ENCODE measurements at regions not wholly inside any gene's neighbourhood (a gene's known extent, or its start where the extent isn't known, plus 50 kb on each side); places are given as distances from the start of the nearest gene placed in this dataset.

DNA sequence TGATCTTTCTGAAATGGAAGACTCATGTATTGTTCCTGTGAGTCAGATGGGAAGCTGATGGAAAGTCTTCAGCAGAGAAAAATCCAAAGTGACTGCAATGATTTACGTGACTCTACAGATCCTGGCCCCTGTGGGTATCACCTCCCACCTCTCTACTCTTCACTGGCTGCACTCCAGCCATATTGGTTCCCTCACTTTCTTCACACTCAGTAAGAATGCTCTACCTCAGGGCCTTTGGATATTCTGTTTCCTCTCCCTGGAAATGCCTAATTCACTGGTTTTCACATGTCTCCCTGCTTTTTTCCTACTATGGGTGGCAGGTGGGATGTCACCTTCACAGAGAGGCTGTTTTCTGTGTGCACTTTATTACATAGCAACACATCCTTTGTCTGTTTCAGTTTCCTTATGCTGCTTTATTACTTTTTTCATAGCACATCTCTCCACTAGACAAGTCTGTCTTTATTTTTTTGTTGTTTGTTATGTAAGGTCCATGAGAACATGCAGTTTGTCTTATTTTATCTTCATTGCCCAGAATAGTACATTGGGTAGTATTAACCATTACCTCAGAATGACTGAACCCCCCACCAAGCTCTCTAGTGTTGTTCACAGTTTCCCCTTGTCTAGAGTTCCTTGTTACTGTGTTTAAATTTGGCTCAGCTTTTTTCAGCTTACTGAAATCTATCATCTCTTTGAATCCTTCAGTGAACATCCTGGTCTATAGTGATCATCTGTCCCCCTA is 57.6 kb upstream of the CLNK start:
- Histone ChIP-seq H3K4me1 (replicated peaks in 1 of 2; ENCODE audit: control insufficient read depth in 2 of 2, insufficient read depth in 2 of 2, low read length in 2 of 2) (no peaks in the 10 kb centered on the region), H3K79me2 (ENCODE audit: control insufficient read depth, insufficient read depth, low read length) (no peaks in the 10 kb centered on the region), H3K4me2 (ENCODE audit: insufficient read depth, low read length) (no peak overlapping the region), H3K27me3 (ENCODE audit: control insufficient read depth in 2 of 2, insufficient read depth in 2 of 2, low read length in 2 of 2) (no peaks in the 10 kb centered on the region), H3K36me3 (ENCODE audit: control insufficient read depth, insufficient read depth, low read length) (no peaks in the 10 kb centered on the region), H4K20me1 (replicated peaks; ENCODE audit: control insufficient read depth, insufficient read depth, low read length) (no peaks in the 10 kb centered on the region), H3K27ac (ENCODE audit: extremely low read depth, low read depth, low read length) (no peak overlapping the region), H3K9me3 (replicated peaks; ENCODE audit: control insufficient read depth, insufficient read depth, low read depth, low read length) (no peaks in the 10 kb centered on the region), H3K9me1 (ENCODE audit: control insufficient read depth, insufficient read depth, low read length) (no peaks in the 10 kb centered on the region), H2AFZ (ENCODE audit: low read depth, low read length) (no peak overlapping the region), H3K9ac (ENCODE audit: insufficient read depth in 1 of 2, low read depth in 2 of 2, low read length in 2 of 2) (no peak overlapping the region), H3K4me3 (no peak overlapping the region)
- WGBS (ENCODE audit: insufficient coverage, low coverage, missing lambda C conversion rate): 0% methylated on average over 1 of the region's 1 CpG
- ATAC-seq: no peak
- ChIA-PET CTCF (ENCODE audit: low intra/inter-chr PET ratio) (no interaction called here), POLR2A (no interaction called here)
- in situ Hi-C loops (cut with MboI): no loop called here
- intact Hi-C loops (cut with micrococcal nuclease): no loop called here
- FAIRE-seq: no peak
- DNase-seq (ENCODE audit: extremely low read depth in 1 of 4, low spot score in 3 of 4): no peak
- no TSS peak for BruUV-seq (replicated peaks)
- TF ChIP-seq MEF2A (IDR thresholded peaks at IDR 0.05; ENCODE audit: control insufficient read depth, low read depth, low read length) (no peak), CEBPG (CRISPR knock-in tag; IDR thresholded peaks at IDR 0.05) (no peak), CEBPG (tag; conservative IDR thresholded peaks at IDR 0.05 in 1 of 2, IDR thresholded peaks at IDR 0.05 in 1 of 2) (no peak), NCOA6 (IDR thresholded peaks at IDR 0.05) (no peak), ZNF184 (CRISPR knock-in tag; IDR thresholded peaks at IDR 0.05) (no peak), GTF2E2 (tag; IDR thresholded peaks at IDR 0.05) (no peak), RBM14 (IDR thresholded peaks at IDR 0.05; ENCODE audit: borderline replicate concordance, insufficient read depth, low read depth, low read length) (no peak), PTTG1 (tag; IDR thresholded peaks at IDR 0.05; ENCODE audit: low read depth) (no peak), NR1H2 (CRISPR knock-in tag; IDR thresholded peaks at IDR 0.05) (no peak), MECOM (CRISPR knock-in tag; IDR thresholded peaks at IDR 0.05) (no peak), ZNF780A (CRISPR knock-in tag; IDR thresholded peaks at IDR 0.05) (no peak), GABPA (tag; conservative IDR thresholded peaks at IDR 0.05; ENCODE audit: low read depth) (no peak), SNRNP70 (optimal IDR thresholded peaks at IDR 0.05; ENCODE audit: low read depth, low read length) (no peak), RCOR1 (IDR thresholded peaks at IDR 0.05; ENCODE audit: borderline replicate concordance in 1 of 2, low read depth in 2 of 2, low read length in 2 of 2) (no peak)
- TF ChIP-seq, protein P1, sequence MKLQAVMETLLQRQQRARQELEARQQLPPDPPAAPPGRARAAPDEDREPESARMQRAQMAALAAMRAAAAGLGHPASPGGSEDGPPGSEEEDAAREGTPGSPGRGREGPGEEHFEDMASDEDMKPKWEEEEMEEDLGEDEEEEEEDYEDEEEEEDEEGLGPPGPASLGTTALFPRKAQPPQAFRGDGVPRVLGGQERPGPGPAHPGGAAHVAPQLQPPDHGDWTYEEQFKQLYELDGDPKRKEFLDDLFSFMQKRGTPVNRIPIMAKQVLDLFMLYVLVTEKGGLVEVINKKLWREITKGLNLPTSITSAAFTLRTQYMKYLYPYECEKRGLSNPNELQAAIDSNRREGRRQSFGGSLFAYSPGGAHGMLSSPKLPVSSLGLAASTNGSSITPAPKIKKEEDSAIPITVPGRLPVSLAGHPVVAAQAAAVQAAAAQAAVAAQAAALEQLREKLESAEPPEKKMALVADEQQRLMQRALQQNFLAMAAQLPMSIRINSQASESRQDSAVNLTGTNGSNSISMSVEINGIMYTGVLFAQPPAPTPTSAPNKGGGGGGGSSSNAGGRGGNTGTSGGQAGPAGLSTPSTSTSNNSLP (IDR thresholded peaks at IDR 0.05; ENCODE audit: borderline replicate concordance, low read depth, low read length): no peak
- TF ChIP-seq, protein P2, sequence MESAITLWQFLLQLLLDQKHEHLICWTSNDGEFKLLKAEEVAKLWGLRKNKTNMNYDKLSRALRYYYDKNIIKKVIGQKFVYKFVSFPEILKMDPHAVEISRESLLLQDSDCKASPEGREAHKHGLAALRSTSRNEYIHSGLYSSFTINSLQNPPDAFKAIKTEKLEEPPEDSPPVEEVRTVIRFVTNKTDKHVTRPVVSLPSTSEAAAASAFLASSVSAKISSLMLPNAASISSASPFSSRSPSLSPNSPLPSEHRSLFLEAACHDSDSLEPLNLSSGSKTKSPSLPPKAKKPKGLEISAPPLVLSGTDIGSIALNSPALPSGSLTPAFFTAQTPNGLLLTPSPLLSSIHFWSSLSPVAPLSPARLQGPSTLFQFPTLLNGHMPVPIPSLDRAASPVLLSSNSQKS (CRISPR knock-in tag; IDR thresholded peaks at IDR 0.05): no peak
- TF ChIP-seq, protein P3, sequence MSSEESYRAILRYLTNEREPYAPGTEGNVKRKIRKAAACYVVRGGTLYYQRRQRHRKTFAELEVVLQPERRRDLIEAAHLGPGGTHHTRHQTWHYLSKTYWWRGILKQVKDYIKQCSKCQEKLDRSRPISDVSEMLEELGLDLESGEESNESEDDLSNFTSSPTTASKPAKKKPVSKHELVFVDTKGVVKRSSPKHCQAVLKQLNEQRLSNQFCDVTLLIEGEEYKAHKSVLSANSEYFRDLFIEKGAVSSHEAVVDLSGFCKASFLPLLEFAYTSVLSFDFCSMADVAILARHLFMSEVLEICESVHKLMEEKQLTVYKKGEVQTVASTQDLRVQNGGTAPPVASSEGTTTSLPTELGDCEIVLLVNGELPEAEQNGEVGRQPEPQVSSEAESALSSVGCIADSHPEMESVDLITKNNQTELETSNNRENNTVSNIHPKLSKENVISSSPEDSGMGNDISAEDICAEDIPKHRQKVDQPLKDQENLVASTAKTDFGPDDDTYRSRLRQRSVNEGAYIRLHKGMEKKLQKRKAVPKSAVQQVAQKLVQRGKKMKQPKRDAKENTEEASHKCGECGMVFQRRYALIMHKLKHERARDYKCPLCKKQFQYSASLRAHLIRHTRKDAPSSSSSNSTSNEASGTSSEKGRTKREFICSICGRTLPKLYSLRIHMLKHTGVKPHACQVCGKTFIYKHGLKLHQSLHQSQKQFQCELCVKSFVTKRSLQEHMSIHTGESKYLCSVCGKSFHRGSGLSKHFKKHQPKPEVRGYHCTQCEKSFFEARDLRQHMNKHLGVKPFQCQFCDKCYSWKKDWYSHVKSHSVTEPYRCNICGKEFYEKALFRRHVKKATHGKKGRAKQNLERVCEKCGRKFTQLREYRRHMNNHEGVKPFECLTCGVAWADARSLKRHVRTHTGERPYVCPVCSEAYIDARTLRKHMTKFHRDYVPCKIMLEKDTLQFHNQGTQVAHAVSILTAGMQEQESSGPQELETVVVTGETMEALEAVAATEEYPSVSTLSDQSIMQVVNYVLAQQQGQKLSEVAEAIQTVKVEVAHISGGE (CRISPR knock-in tag; IDR thresholded peaks at IDR 0.05): no peak
